ENCODE measurements at regions not wholly inside any gene's neighbourhood (a gene's known extent, or its start where the extent isn't known, plus 50 kb on each side); places are given as distances from the start of the nearest gene placed in this dataset.
A peak's percentile ranks its signal among the peaks of the same experiment; 100 is the strongest.

GRCh38 chr20:1776681-1777475 is 118.3 kb upstream of the SIRPA start:
- CTCF ChIA-PET, result interaction anchor here (0.6 to 3.2 kb wide), 37 partner anchors 8 to 740 kb away, joined by 3 to 76 read pairs (median 3); partner anchors contain the start of genes NSFL1C, SDCBP2 and SIRPD
- peaks cover 33% of the 10 kb centered on the region for H3K27me3 Mint-ChIP-seq
- no peak overlapping the region for H3K27ac Mint-ChIP-seq
- no peaks in the 10 kb centered on the region for H3K9me3 Mint-ChIP-seq
- DNase-seq, result peak; percentile 87
- H3K4me1 Mint-ChIP-seq, result peaks cover 14% of the 10 kb centered on the region
- peak overlapping the region; percentile 79 for H3K4me3 Mint-ChIP-seq
- H3K36me3 Mint-ChIP-seq, result no peaks in the 10 kb centered on the region

- H3K4me3 Mint-ChIP-seq, result no peak overlapping the region
- no peaks in the 10 kb centered on the region for H3K36me3 Mint-ChIP-seq
- DNase-seq, result no peak
- CTCF ChIA-PET, result interaction anchor here (1.3 to 2.9 kb wide), 3 partner anchors 10 to 263 kb away, joined by 3 to 36 read pairs (median 3); no protein-coding TSS in a partner anchor
- H3K4me1 Mint-ChIP-seq, result peaks cover 14% of the 10 kb centered on the region
- no peaks in the 10 kb centered on the region for H3K9me3 Mint-ChIP-seq
- H3K27ac Mint-ChIP-seq, result no peak overlapping the region
- peaks cover 33% of the 10 kb centered on the region for H3K27me3 Mint-ChIP-seq
These were observed 117.5 kb upstream of the SIRPG start for GRCh38 chr20:1775117-1775516.

- Mint-ChIP-seq H3K27ac (no peak overlapping the region), H3K4me1 (peaks cover 14% of the 10 kb centered on the region), H3K9me3 (no peaks in the 10 kb centered on the region), H3K27me3 (peaks cover 29% of the 10 kb centered on the region), H3K36me3 (no peaks in the 10 kb centered on the region), H3K4me3 (no peak overlapping the region)
- CTCF ChIA-PET, result no interaction called here
- DNase-seq, result no peak
These were observed 116.9 kb upstream of the SIRPG start for GRCh38 chr20:1774479-1774878.

- Mint-ChIP-seq H3K4me1 (peaks cover 14% of the 10 kb centered on the region), H3K4me3 (no peak overlapping the region), H3K27ac (no peak overlapping the region), H3K9me3 (no peaks in the 10 kb centered on the region), H3K36me3 (no peaks in the 10 kb centered on the region), H3K27me3 (peaks cover 35% of the 10 kb centered on the region)
- CTCF ChIA-PET, result no interaction called here
- no peak for DNase-seq
These were observed 116.2 kb upstream of the SIRPG start for GRCh38 chr20:1773816-1774215.

GRCh38 chr20:1769491-1769890 is 111.9 kb upstream of the SIRPG start:
- Mint-ChIP-seq H3K4me3 (no peak overlapping the region), H3K27ac (no peak overlapping the region), H3K36me3 (no peaks in the 10 kb centered on the region), H3K27me3 (peaks cover 30% of the 10 kb centered on the region), H3K4me1 (no peaks in the 10 kb centered on the region), H3K9me3 (no peaks in the 10 kb centered on the region)
- CTCF ChIA-PET, result interaction anchor here (1.1 to 1.8 kb wide), 4 partner anchors 8 to 265 kb away, joined by 3 to 8 read pairs (median 4); no protein-coding TSS in a partner anchor
- no peak for DNase-seq

- no peak for DNase-seq
- Mint-ChIP-seq H3K4me3 (no peak overlapping the region), H3K27ac (no peak overlapping the region), H3K9me3 (no peaks in the 10 kb centered on the region), H3K27me3 (peaks cover 28% of the 10 kb centered on the region), H3K4me1 (no peaks in the 10 kb centered on the region), H3K36me3 (no peaks in the 10 kb centered on the region)
- CTCF ChIA-PET, result interaction anchor here (0.8 to 3.4 kb wide), 2 partner anchors 10 to 263 kb away, joined by 3 to 36 read pairs; no protein-coding TSS in a partner anchor
These were observed 109.2 kb upstream of the SIRPG start for GRCh38 chr20:1766731-1767130.

- DNase-seq, result peak; percentile 74
- H3K4me1 Mint-ChIP-seq, result no peaks in the 10 kb centered on the region
- H3K4me3 Mint-ChIP-seq, result no peak overlapping the region
- H3K36me3 Mint-ChIP-seq, result no peaks in the 10 kb centered on the region
- CTCF ChIA-PET, result interaction anchor here (0.6 to 3.4 kb wide), 19 partner anchors 9 to 569 kb away, joined by 3 to 36 read pairs (median 4); no protein-coding TSS in a partner anchor
- H3K27ac Mint-ChIP-seq, result no peak overlapping the region
- H3K9me3 Mint-ChIP-seq, result no peaks in the 10 kb centered on the region
- H3K27me3 Mint-ChIP-seq, result peaks cover 16% of the 10 kb centered on the region
These were observed 106.8 kb upstream of the SIRPG start for GRCh38 chr20:1764136-1765033.

- DNase-seq, result no peak
- no peaks in the 10 kb centered on the region for H3K27me3 Mint-ChIP-seq
- H3K27ac Mint-ChIP-seq, result no peak overlapping the region
- H3K36me3 Mint-ChIP-seq, result no peaks in the 10 kb centered on the region
- no peak overlapping the region for H3K4me3 Mint-ChIP-seq
- H3K4me1 Mint-ChIP-seq, result no peaks in the 10 kb centered on the region
- no peaks in the 10 kb centered on the region for H3K9me3 Mint-ChIP-seq
- CTCF ChIA-PET, result no interaction called here
These were observed 104.0 kb upstream of the SIRPG start for GRCh38 chr20:1761598-1761997.

- Mint-ChIP-seq H3K4me1 (no peaks in the 10 kb centered on the region), H3K27me3 (no peaks in the 10 kb centered on the region), H3K9me3 (no peaks in the 10 kb centered on the region), H3K4me3 (no peak overlapping the region), H3K27ac (no peak overlapping the region), H3K36me3 (no peaks in the 10 kb centered on the region)
- DNase-seq, result no peak
- CTCF ChIA-PET, result no interaction called here
These were observed 103.5 kb upstream of the SIRPG start for GRCh38 chr20:1761116-1761515.

- DNase-seq, result no peak
- no peaks in the 10 kb centered on the region for H3K36me3 Mint-ChIP-seq
- H3K27ac Mint-ChIP-seq, result no peak overlapping the region
- no peaks in the 10 kb centered on the region for H3K9me3 Mint-ChIP-seq
- H3K4me3 Mint-ChIP-seq, result no peak overlapping the region
- CTCF ChIA-PET, result interaction anchor here (0.8 kb wide), 1 partner anchor 21 kb away, joined by 3 read pairs; no protein-coding TSS in a partner anchor
- H3K4me1 Mint-ChIP-seq, result no peaks in the 10 kb centered on the region
- peaks cover 5% of the 10 kb centered on the region for H3K27me3 Mint-ChIP-seq
These were observed 101.2 kb upstream of the SIRPG start for GRCh38 chr20:1758765-1759164.

- Mint-ChIP-seq H3K36me3 (no peaks in the 10 kb centered on the region), H3K9me3 (no peaks in the 10 kb centered on the region), H3K4me3 (no peak overlapping the region), H3K27me3 (peaks cover 8% of the 10 kb centered on the region), H3K4me1 (no peaks in the 10 kb centered on the region), H3K27ac (no peak overlapping the region)
- no peak for DNase-seq
- CTCF ChIA-PET, result interaction anchor here (1.0 to 1.3 kb wide), 2 partner anchors 19 to 254 kb away, joined by 3 to 4 read pairs; no protein-coding TSS in a partner anchor
These were observed 100.3 kb upstream of the SIRPG start for GRCh38 chr20:1757606-1758512.

GRCh38 chr20:1757072-1757471 is 99.5 kb upstream of the SIRPG start:
- no peak overlapping the region for H3K27ac Mint-ChIP-seq
- no peaks in the 10 kb centered on the region for H3K9me3 Mint-ChIP-seq
- no peak for DNase-seq
- H3K36me3 Mint-ChIP-seq, result no peaks in the 10 kb centered on the region
- peaks cover 14% of the 10 kb centered on the region for H3K27me3 Mint-ChIP-seq
- CTCF ChIA-PET, result interaction anchor here (1.3 kb wide), 1 partner anchor 20 kb away, joined by 4 read pairs; no protein-coding TSS in a partner anchor
- no peak overlapping the region for H3K4me3 Mint-ChIP-seq
- no peaks in the 10 kb centered on the region for H3K4me1 Mint-ChIP-seq

GRCh38 chr20:1754749-1755148 is 97.2 kb upstream of the SIRPG start:
- H3K27ac Mint-ChIP-seq, result no peak overlapping the region
- DNase-seq, result no peak
- H3K27me3 Mint-ChIP-seq, result peaks cover 18% of the 10 kb centered on the region
- no peak overlapping the region for H3K4me3 Mint-ChIP-seq
- H3K36me3 Mint-ChIP-seq, result no peaks in the 10 kb centered on the region
- no peaks in the 10 kb centered on the region for H3K9me3 Mint-ChIP-seq
- CTCF ChIA-PET, result interaction anchor here (1.0 to 1.3 kb wide), 2 partner anchors 10 to 251 kb away, joined by 3 to 4 read pairs; no protein-coding TSS in a partner anchor
- H3K4me1 Mint-ChIP-seq, result no peaks in the 10 kb centered on the region
